Spleen (tissue), 11 donors: ENCODE measurements at regions not wholly inside any gene's neighbourhood (a gene's known extent, or its start where the extent isn't known, plus 50 kb on each side); places are given as distances from the start of the nearest gene placed in this dataset.

Source experiments
- DNase-seq: peaks from one replicate; pipeline ENCODE4 v3.0.0-alpha.2; 2020
- H3K27ac ChIP-seq, 8 donors: fragments of 200-600 bp; sonication (generic) in 7 of 8; 1 replicate in 4 of 8; 2 replicates in 4 of 8; pipeline versions ENCODE4 v1.5.0 to v1.8.0; 2016 to 2021; ENCODE audit warnings: inconsistent platforms in 4 of 8, mild to moderate bottlenecking in 4 of 8, moderate library complexity in 1 of 8
- H3K27me3 ChIP-seq, 7 donors: fragments of 200-600 bp; sonication (generic) in 6 of 7; replicated peaks in 1 of 7; 1 replicate in 4 of 7; 2 replicates in 3 of 7; pipeline versions ENCODE4 v1.5.0 to v1.8.0; 2016 to 2021; ENCODE audit warnings: inconsistent platforms in 3 of 7, mild to moderate bottlenecking in 1 of 7
- H3K36me3 ChIP-seq, 6 donors: fragments of 200-600 bp; sonication (generic) in 5 of 6; 1 replicate in 4 of 6; 2 replicates in 2 of 6; pipeline versions ENCODE4 v1.5.0 to v1.8.0; 2016 to 2021; ENCODE audit warnings: inconsistent platforms in 2 of 6
- H3K4me1 ChIP-seq, 6 donors: fragments of 200-600 bp; sonication (generic) in 5 of 6; 1 replicate in 3 of 6; 2 replicates in 3 of 6; pipeline versions ENCODE4 v1.5.0 to v1.8.0; 2016 to 2021; ENCODE audit warnings: inconsistent platforms in 3 of 6
- H3K4me3 ChIP-seq, 8 donors: fragments of 200-600 bp; sonication (generic) in 7 of 8; 1 replicate in 4 of 8; 2 replicates in 4 of 8; pipeline versions ENCODE4 v1.5.0 to v1.8.0; 2016 to 2021; ENCODE audit warnings: inconsistent platforms in 4 of 8, mild to moderate bottlenecking in 4 of 8, moderate library complexity in 2 of 8
- H3K9me3 ChIP-seq, 8 donors: fragments of 200-600 bp; sonication (generic) in 7 of 8; 1 replicate in 4 of 8; 2 replicates in 4 of 8; pipeline versions ENCODE4 v1.5.0 to v1.8.0; 2016 to 2021; ENCODE audit warnings: inconsistent platforms in 4 of 8
- CTCF ChIP-seq, 11 experiments: fragments of 200-600 bp in 7 of 11; fragments of 450-650 bp in 4 of 11; sonication (generic) in 4 of 11; IDR thresholded peaks in 8 of 11; conservative IDR thresholded peaks in 3 of 11; 1 replicate in 7 of 11; 2 replicates in 4 of 11; pipeline versions ENCODE4 v1.4.0 to v1.8.0; 2016 to 2021; ENCODE audit warnings: antibody characterized with exemption in 11 of 11, inconsistent platforms in 4 of 11, mild to moderate bottlenecking in 1 of 11
- POLR2A ChIP-seq, 3 donors: fragments of 450-650 bp; IDR thresholded peaks; one replicate each; pipeline ENCODE4 v1.5.1; 2017; ENCODE audit warnings: antibody characterized with exemption in 3 of 3, mild to moderate bottlenecking in 1 of 3
- POLR2AphosphoS5 ChIP-seq, 3 donors: sonication (generic); formaldehyde crosslinking; IDR thresholded peaks; one replicate each; pipeline ENCODE4 v1.5.1; 2017; ENCODE audit warnings: antibody characterized with exemption in 3 of 3
- WGBS, 5 donors: extraction: QIAGEN DNeasy Blood & Tissue Kit in 3 of 5; methylation state at CpG; one replicate each; pipeline versions ENCODE4 v1.1.5 to v1.1.7; 2013 to 2018; 5-methylcytosine and 5-hydroxymethylcytosine counted together
- intact Hi-C: fragments of 100-400 bp; cut with DNase I; formaldehyde crosslinking; loops from one replicate; pipeline ENCODE4 v1.15.0; 2023; ENCODE audit warnings: low total_unique reads
- donor health status: healthy with polysubstance abuse.
- donor health status: DM: no; HTN: no; CAD: no; lungs with moderate emphysema.
- donor health status: DM: no; HTN: no; CAD: no.
- donor health status: Bipolar disorder and iron deficiency.
- donor health status: healthy.
- donor health status: DM: no; HTN: no; CAD: no.
- donor health status: DM: yes; HTN: yes; CAD: no.

GRCh38 chr11:11189506-11189905, 163.5 kb downstream of the CSNK2A3 start:
- H3K27me3 ChIP-seq: no peaks in the 10 kb centered on the region
- H3K4me1 ChIP-seq: no peaks in the 10 kb centered on the region
- WGBS, 5 donors: 61 to 83% (median 67%) methylated on average over 3 of the region's 3 CpGs
- TF ChIP-seq POLR2AphosphoS5 (IDR thresholded peaks at IDR 0.05) (no peak), CTCF (IDR thresholded peaks at IDR 0.05 in 8 of 11, conservative IDR thresholded peaks at IDR 0.05 in 3 of 11) (no peak), POLR2A (IDR thresholded peaks at IDR 0.05) (no peak)
- H3K9me3 ChIP-seq: peaks cover 0 to 39% (median 14%) of the 10 kb centered on the region in 8 donors
- H3K4me3 ChIP-seq: no peak overlapping the region
- intact Hi-C loops: no loop called here
- no peak for DNase-seq
- H3K27ac ChIP-seq: no peak overlapping the region
- H3K36me3 ChIP-seq: no peaks in the 10 kb centered on the region

GRCh38 chr11:11186249-11186648, 166.8 kb downstream of the CSNK2A3 start:
- no peaks in the 10 kb centered on the region for H3K4me1 ChIP-seq
- intact Hi-C loops: no loop called here
- H3K27ac ChIP-seq: no peak overlapping the region
- TF ChIP-seq POLR2A (IDR thresholded peaks at IDR 0.05) (no peak), POLR2AphosphoS5 (IDR thresholded peaks at IDR 0.05) (no peak), CTCF (IDR thresholded peaks at IDR 0.05 in 8 of 11, conservative IDR thresholded peaks at IDR 0.05 in 3 of 11) (no peak)
- WGBS, 5 donors: 79 to 94% (median 81%) methylated on average over 5 of the region's 5 CpGs
- no peak for DNase-seq
- peaks cover 0 to 22% (median 6%) of the 10 kb centered on the region in 8 donors for H3K9me3 ChIP-seq
- no peak overlapping the region for H3K4me3 ChIP-seq
- no peaks in the 10 kb centered on the region for H3K36me3 ChIP-seq
- H3K27me3 ChIP-seq: peaks cover 0 to 4% (median 0%) of the 10 kb centered on the region in 7 donors

- Histone ChIP-seq H3K4me1 (no peaks in the 10 kb centered on the region), H3K27ac (no peak overlapping the region), H3K9me3 (no peaks in the 10 kb centered on the region), H3K27me3 (peaks cover 0 to 10% (median 0%) of the 10 kb centered on the region in 7 donors), H3K4me3 (no peak overlapping the region), H3K36me3 (no peaks in the 10 kb centered on the region)
- no peak for TF ChIP-seq CTCF (IDR thresholded peaks at IDR 0.05 in 8 of 11, conservative IDR thresholded peaks at IDR 0.05 in 3 of 11)
- intact Hi-C loops: no loop called here
- no peak for DNase-seq
- WGBS, 5 donors: 81 to 90% (median 86%) methylated on average over 14 of the region's 14 CpGs
These were observed 170.8 kb downstream of the CSNK2A3 start for GRCh38 chr11:11182261-11182660.

- no peaks in the 10 kb centered on the region for H3K36me3 ChIP-seq
- no peak overlapping the region for H3K27ac ChIP-seq
- TF ChIP-seq CTCF (IDR thresholded peaks at IDR 0.05 in 8 of 11, conservative IDR thresholded peaks at IDR 0.05 in 3 of 11) (no peak), POLR2AphosphoS5 (IDR thresholded peaks at IDR 0.05) (no peak)
- H3K4me3 ChIP-seq: no peak overlapping the region
- peaks cover 0 to 10% (median 0%) of the 10 kb centered on the region in 7 donors for H3K27me3 ChIP-seq
- intact Hi-C loops: no loop called here
- no peaks in the 10 kb centered on the region for H3K9me3 ChIP-seq
- no peak for DNase-seq
- H3K4me1 ChIP-seq: no peaks in the 10 kb centered on the region
- WGBS, 5 donors: 77 to 87% (median 80%) methylated on average over 3 of the region's 3 CpGs
These were observed 174.1 kb downstream of the CSNK2A3 start for GRCh38 chr11:11178671-11179638.
